ENCODE measurements at regions not wholly inside any gene's neighbourhood (a gene's known extent, or its start where the extent isn't known, plus 50 kb on each side); places are given as distances from the start of the nearest gene placed in this dataset.

DNA sequence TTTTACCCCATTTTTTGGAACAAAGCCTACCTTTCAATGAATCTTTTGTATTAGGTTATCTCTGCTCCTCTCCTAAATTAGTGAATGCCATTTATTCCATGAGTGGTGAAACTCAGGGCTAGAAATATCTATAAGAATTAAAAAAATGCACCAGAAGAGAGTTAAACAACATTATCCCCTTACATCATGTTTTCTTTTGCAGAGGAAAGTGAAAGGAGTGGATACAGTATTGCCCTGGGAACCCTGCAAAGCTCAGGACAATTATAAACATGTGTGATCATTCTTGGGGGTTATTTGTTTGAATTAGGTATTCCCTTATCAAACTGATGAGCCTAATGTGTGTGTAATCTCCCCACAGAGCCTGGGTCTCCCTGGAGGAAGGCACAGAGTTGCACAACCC, 559.2 kb downstream of the RNF144A start:
- no peak for DNase-seq

DNA sequence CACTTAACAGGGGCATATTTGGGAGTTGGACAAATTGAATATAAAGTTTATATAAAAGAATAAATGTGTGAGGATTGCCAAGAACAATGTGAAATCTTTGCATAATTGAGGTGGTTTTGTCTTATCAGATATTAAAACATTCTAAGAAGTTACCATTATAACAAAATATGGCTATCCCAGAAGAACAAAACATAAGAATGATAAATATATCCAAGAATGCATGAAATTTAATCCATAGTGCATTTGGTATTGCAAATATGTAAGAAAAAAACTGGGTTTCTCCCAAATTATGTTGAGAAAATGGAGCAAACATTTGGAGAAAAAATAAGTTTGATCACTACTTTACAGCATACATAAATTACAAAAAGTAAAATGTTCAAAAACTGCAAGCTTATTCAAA, 562.4 kb downstream of the RNF144A start:
- no peak for DNase-seq

DNA sequence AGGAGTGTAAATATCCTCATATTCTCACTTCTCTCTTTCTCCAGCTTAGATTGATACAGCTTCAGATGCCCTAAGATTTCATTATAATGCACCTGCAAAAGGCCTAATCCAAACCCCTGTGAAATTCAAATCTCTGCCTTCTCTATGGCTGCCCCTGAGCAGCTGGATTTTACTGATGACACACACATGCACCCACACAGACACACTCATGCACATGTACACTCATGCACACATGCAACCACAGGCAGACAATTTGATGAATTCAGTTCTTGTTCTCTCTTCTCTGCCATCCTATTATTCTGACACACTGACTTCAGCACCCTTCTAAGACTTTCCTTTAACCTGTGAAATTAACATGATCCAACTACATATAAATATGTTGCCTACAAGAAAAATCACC, 563.2 kb downstream of the RNF144A start:
- no peak for DNase-seq

DNA sequence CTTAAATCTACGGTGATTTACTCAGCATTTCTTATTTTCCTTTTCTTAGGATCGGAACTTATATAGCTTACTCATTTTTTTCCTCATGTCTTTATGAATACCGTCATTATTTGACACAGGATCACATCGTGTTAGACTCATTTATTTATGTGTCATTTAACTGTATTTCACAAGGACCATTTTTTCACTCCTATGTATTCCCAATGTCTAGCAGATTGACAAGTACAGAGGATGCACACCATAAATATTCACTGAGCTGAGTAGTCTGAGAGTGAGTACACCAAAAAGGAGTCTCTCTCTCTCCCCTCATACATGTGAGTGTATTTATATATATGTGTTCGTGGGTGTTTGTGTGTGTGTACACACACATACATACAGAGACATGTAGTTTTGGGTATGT, 573.5 kb downstream of the RNF144A start:
- DNase-seq = no peak

DNA sequence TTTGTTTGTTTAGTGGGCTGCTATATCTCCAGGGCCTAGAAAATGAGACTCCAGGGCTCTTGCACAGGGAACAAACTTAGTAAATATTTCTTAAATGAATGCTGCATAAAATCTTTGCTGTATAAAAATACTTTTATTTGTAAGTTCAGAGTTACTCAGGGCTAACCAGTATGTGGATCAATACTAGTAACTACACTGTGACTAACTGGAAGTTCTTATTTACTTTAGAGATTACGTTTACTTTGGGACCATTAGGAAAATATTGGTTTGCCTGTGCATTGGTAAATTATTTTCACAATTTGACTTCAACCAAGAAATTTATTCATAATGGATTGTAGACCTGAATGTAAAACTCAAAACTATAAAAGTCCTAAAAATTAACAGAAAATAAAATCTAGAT, 575.5 kb downstream of the RNF144A start:
- DNase-seq = no peak

DNA sequence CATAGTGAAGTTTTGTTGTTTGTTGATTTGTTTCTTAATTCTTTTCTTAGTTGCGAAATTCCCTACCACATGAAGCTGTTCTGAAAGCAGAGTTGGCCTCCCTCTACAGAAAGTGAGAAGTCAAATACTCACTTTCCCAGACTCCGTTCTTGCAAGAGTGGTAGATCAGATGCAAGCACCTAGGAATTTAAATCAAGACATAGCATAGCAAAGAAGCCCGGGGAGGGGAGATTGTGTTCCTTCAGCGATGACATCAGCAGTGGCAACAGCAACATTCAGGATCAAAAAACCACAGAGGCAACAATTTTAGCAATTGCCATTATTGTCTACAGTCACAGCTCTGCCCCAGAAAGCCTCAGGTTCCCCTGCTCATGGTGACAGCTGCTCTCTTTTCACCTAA, 580.0 kb downstream of the RNF144A start:
- DNase-seq = no peak

DNA sequence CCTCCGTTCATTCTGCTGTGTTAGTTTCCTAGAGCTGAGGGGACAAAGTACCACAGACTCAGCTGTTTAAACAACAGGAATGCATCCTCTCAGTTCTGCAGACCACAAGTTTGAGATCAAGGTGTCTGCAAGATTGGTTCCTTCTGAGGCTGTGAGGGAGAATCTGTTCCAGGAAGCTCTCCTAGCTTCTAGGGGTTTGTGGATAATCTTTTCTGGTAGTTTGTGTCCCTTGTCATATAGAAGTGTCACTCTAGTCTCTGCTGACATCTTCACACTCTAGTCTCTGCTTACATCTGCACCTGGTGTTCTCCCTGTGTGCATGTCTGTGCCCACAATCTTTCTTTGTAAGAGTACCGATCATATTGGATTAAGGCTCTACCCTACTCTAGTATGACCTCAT, 581.8 kb downstream of the RNF144A start:
- DNase-seq = no peak

DNA sequence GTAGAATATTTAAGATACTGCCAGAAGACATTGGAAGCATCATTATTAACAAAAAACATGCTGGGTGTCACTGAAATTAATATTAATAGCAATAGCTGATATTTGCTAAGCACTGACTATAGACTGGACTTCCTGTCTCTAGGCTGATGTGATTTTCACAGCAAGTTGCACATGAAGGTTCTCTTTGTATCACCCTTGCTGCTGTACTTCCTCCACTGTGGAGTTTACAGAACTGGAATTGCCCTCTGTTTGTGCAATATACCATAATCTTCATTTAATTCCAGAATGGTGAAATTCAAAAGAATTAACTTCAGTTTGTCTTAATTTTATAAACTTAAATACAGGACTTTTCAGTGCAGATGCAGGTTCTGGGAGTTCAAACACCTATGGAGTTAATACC, 585.1 kb downstream of the RNF144A start:
- no peak for DNase-seq

DNA sequence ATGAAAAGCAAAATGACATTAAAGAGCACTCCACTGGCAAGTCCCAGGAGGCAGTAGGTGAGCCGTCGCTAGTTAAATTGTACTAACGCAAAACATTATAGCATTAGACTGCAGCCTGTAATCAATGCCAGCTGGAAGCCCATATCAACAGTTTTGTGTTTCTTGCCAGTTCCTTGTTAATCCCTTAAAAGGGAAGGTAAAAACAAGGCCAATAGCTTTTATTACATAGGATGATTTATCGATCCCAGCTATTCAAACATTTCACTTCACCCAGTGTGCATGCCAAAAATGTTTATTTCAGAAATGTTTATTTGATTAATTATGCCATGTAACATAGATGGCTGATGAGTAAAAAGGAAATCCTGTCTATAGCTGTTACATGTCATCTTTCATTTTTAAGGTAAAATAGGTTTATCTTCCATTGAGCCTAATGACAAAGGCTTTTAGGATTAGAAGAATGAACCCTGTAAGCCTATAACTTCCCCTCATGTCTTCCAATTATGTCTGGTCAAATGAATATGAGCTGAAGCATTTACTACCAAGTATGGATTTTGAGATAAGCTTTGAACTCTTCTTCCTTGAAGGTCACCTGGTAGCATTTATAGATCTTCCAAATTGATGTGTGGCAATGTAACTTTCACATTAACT, 591.2 kb downstream of the RNF144A start:
- DNase-seq = no peak

DNA sequence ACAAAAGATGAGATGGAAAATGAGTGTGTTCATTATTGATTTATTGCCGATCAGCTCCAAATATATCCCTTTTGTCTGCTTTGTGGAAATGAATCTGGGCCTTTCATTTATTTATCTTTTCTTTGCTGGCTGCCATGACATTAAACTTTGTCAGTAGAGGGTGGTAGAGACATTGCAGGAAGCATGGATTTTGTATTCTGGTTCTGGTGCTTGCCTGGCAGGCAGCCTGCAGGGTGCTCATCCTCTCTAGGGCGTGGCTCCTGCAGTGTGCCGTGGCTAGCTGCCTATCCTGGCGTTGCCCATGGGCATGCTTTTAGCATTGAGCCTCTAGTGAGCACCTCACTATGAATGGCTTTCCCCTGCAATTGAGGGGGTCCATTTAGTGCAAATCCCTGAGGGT, 593.1 kb downstream of the RNF144A start:
- no peak for DNase-seq

DNA sequence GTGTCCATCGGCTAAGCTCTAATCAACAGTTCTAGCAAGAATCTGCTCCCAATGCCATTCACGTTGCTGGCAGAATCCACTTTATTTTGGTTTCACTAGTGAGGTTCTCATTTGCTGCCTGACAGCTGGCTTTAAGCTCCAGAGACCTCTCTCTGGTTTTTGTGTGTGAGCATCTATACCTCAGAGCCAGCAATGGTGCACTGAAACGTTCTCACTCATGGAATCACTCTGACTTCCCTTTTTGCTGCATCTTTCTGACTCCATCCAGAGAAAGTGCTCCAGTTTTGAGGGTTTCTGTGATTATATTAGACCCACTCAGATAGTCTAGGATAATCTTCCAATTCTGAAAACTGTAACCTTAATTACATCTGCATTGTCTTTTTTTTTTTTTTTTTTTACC, 596.6 kb downstream of the RNF144A start:
- DNase-seq = no peak

DNA sequence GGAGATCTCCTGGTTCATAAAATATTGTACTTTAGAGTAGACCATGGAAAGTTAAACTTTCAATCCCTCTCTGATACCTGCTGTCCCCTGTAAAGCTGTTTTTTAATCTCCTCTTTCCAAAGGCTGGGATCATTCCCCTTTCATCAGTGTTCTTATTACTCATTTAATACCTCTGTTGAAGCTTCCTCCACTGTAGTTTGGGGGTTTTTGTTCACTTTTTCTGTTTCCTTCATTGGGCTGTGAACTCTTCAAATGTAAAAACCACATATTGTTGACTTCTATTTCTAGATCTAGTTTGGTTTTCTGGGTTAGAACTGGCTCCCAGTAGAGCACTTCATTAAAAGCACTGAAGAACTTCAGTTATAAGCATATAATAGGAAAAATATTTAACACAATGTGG, 598.1 kb downstream of the RNF144A start:
- DNase-seq = no peak

DNA sequence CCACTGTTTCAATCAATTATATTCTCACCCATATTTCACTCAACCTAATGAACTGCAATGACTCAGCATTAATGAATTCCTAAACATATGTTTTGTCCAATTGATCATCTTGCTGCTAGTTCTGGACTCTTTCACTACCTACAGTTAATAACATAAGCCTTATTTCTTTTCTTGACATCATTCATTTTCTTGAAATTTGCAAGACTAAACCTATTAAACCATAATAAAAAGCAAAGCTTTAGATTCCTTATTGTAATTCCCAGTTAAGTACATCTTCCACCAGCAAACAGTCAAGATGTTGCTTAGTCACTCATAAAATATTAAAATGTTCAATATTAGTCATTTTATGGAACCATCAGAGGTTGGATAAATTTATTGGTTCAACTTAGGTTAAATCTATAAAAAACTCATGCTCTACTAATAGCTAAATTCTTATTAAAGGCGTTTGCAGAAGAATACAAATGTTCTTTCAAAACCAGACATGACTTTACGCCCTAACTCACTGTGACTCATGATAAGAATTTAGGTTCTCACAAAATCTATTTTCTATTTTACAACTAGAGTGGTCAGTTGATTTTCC, 599.4 kb downstream of the RNF144A start:
- no peak for DNase-seq

DNA sequence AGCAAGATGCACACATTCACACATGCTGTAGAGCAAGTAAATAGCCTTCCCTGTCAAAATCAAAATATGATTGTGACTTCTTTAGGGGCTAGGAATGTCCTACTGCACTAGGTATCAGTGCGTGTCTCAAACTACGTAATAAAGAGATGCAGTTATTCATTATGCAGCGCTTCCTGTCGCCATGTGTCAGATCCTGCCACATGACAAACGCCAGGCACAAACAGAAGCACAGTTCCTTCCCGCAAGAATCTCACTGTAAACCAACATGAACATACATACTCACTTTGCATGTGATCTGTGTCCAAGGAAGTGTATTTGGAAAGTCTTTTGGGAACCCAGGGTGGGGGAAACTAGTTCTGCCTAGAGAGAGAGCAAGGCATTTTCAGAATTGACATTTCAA, 599.9 kb downstream of the RNF144A start:
- DNase-seq = peak; percentile 23

DNA sequence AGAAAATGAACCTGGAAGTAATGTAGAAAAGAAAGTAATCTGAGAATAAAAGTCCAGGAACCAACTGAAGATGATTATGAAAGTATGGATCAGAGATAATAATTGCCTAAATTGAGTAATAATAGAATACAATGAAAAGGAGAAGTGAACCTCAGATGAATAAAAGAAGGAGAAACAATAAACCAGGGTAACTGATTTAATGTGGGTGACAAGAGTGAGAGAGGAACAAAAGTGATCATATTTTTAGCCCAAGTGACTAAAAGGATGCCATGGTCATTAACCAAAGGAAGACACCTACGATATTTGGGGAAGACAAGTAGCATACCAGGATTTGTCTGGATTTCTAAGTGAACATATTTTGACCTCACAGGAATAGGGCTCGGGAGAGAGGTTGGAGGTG, 600.6 kb downstream of the RNF144A start:
- no peak for DNase-seq

DNA sequence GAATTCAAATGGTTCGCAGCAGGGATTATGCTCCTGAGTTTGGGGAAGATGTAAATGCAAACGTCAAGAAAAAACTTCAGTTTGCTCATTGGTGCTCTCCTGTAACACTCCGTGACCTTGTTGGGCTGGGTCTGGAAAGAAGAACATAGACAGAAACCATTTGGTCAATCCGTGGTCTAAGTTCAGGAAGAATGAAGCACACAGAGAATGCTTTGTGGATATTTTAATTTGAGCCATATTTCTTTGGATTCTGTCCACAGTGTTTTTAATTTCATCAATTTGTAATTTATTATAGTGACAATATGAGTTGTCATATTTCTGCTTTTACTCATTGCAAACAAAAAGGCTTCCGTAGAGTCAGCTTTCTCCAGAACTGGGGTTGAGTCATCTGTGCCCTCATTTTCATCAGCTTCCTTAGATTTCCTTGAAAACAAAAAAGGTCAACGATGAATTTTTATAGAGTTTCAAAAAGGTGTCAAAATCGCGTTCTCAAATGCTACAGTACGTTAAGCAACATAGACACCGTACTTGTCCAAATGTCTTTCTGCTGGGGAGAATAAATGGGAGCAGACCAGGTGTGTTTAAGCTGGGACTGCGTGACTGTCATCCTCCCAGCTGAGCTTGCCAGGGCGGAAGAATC, 606.4 kb downstream of the RNF144A start:
- DNase-seq = no peak

DNA sequence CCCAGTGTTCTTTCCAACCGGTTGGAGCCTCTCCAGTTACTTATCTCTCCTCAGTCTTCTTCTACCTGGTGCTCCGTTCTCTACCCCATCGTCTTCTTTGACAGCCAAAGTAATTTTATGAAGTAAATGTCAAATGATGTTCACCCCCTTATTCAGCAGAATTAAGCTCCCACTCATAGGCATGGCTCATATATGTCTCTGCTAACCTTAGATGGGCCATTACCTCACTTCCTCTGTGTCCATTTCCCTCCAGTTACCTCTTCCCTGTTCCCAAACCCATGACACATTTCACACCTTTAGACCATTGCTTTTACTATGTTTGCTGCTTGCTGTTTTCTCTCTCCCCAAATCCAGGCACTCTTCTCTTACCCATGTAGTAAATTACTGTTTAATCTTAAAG, 607.0 kb downstream of the RNF144A start:
- no peak for DNase-seq

DNA sequence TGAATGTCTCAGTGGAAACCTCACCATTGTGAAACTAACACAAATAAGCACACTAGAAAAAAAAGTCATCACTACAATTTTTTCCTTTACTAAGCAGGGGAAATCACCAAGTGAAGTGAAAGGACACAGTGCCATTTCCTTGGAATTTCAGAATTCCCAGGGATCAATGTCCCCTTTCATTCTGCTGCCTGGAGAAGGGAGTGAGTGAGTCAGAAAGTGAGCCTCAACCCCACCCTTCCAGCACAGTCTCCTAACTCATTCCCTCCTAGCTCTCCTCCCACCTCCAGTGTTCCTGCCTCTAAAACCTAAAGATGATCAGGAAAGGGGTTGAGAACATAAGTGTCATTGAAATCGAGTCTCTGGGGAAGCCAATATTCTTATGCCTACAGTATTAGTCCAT, 608.5 kb downstream of the RNF144A start:
- DNase-seq = no peak

DNA sequence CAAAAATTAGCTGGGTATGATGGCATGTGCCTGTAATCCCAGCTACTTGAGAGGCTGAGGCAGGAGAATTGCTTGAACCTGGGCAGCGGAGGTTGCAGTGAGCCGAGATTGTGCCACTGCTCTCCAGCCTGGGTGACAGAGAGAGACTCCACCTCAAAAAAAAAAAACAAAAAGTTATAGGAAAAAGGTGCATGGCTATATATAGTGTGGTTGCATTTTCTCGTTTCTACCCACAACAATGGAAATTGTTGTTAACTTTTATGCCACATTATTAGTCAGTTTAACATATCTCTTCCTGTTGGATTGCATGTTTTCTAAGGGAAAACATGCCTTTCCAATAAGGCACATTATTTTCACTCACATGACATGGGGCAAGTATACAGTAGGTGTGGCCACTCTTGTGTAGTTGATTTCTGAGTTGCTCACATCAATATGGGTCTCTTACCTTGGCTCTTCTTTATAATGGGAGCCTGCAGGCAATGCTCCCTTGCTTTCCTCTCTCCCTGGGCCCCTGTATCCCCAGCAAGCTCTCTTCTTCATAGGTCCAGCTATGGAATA, 610.0 kb downstream of the RNF144A start:
- DNase-seq = no peak

DNA sequence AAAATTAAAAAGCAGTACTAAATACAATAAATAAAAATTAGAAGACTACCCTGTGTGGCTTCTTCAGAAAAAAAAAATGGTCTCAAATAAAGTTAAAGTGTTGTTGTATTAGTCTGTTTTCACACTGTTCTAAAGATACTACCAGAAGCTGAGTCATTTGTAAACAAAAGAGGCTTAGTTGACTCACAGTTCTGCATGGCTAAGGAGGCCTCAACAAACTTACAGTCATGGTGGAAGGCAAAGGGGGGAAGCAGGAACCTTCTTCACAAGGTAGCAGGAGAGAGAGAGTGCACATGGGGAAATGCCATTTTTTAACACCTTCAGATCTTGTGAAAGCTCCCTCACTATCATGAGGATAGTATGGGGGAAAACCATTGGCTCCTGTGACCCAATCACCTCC, 612.8 kb downstream of the RNF144A start:
- no peak for DNase-seq

DNA sequence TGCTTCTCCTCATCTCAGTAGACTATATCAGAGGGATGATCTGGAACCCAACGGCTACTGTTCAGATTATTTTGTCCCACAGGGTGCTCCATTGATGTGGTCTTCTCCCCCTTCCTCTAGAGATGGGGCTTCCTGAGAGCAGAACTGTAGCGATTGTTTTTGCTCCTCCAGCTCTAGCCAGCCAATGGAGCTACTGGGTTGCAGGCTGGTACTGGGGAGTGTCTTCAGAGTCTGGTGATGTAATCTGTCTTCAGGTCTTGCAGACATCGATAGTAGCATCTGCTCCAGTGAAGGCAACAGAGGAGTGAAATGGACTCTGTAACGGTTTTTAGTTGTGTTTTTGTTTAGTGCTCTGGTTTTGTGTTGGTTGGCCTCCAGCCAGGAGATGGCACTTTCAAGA, 621.9 kb downstream of the RNF144A start:
- DNase-seq = no peak

DNA sequence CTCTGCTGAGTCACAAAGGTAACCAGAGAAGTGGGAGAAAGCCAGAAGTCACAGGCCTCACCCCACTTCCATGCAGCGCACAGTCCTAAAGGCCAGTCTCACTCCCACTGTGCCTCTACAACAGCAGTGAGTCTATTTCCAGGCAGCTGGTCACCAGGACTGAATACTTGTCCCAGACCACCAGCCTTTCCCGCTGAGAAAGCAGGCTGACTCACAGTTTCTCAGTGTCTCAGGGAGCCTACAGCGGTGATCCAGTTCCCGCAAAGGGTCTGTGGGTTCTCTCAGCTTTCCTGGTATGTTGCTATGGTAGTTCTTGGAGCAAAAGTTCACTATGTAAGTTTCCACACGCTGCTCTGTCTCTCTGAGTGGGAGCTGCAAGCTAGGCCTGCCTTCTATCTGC, 622.5 kb downstream of the RNF144A start:
- no peak for DNase-seq

DNA sequence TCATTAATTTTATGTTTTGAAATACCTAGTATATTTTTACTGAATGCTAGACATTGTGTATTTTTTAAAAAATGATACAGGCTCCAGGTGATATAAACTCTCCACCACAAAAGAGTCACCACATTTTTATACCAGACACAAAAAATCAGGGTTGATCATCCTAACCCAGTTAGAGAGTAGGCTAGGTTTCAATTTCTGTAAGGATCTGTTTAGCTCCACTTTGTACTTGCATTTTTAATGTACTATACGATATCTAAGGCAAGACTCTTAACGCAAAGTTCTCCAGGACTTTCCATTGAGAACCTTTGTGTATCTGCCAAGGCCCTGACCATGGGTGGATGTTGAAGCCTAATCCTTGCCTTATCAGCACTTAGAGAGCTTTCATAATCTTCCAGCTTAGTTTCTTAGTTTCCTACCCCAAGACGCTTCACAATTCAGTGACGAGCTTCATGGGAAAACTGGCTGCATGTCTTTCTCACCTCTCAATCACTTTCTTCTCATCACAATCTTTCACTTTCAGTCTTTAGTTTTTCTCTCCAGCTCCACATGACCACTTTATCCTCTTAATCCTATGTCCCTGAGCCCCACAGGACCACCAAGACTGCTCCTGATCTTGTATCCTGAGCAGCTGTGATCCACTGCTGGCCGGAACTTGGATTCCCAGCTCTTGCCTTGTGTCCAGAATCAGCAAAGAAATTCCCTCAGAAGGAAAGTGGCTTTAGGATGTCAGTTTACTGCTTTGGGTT, 635.8 kb downstream of the RNF144A start:
- no peak for DNase-seq

DNA sequence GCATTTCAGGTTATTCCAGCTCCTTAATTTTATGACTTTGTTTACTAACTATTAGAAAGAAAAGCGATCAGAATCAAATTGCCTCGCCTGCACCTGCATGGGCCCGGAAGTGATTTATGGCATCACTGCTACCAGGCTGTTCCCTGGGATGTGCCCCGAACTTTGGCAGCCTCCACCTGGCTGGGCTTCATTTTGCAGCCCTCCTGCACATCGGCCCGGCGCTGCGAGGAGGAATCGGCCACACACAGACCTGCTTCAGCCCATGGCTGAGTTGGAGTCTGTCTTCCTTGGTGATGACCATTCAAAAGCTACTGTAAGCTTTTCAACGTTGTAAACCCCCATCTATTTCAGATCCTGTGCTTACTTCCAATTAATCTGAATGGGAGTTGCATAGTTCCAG, 638.0 kb downstream of the RNF144A start:
- DNase-seq = no peak

Measured in activated T-cell treated with anti-CD3 and anti-CD28 coated beads, Interleukin-2, amount 50 U/mL, for 1 hour (primary cell).